ENCODE measurements at regions not wholly inside any gene's neighbourhood (a gene's known extent, or its start where the extent isn't known, plus 50 kb on each side); places are given as distances from the start of the nearest gene placed in this dataset.
"Not testable (repeated sequence)": the region's sequence is repeated elsewhere in the genome, so short reads cannot be mapped to it uniquely, and the experiment has no call there.

DNA sequence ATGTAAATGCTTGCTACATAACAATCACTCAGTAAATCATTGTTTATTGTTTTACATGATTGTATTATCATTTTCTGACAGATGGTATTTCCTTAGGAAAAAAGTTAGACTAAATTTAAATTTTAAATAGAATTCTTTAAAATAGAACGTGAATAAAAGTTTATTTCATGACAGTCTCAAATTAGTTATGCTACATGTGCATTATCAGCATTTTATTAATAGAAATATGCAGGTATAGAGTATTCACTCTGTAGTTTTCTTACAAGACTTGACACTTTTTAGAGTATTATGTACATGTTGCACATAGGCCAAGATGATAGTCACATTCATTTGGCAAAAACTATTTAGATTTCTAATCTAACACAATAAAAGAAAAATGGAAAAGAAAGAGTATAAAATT is 213.3 kb upstream of the SPRY1 start:
- H3K4me3 ChIP-seq (ENCODE audit: low read length in 2 of 2), result no peak overlapping the region
- ChIA-PET POLR2A (ENCODE audit: partially characterized antibody) (no interaction called here), CTCF (ENCODE audit: partially characterized antibody) (no interaction called here)
- H3K36me3 ChIP-seq (ENCODE audit: insufficient read depth, low read length), result no peaks in the 10 kb centered on the region
- no peaks in the 10 kb centered on the region for H3K9me3 ChIP-seq (ENCODE audit: control insufficient read depth in 1 of 2, low read length in 2 of 2)
- H3K27ac ChIP-seq (ENCODE audit: low read depth, low read length), result no peak overlapping the region
- no peak for DNase-seq
- intact Hi-C loops (cut with micrococcal nuclease), result no loop called here
- H3K27me3 Mint-ChIP-seq, result no peaks in the 10 kb centered on the region
- H3K36me3 Mint-ChIP-seq, result peaks cover 2 to 13% of the 10 kb centered on the region in 2 donors
- peaks cover 0 to 2% (median 0%) of the 10 kb centered on the region in 4 donors for H3K4me1 Mint-ChIP-seq
- peaks cover 0 to 2% (median 0%) of the 10 kb centered on the region in 8 donors for H3K9me3 Mint-ChIP-seq
- H3K27me3 ChIP-seq (ENCODE audit: insufficient read depth, low read length), result no peaks in the 10 kb centered on the region
- no peaks in the 10 kb centered on the region for H3K4me1 ChIP-seq (ENCODE audit: insufficient read depth, low read length)
- no peak overlapping the region for H3K4me3 Mint-ChIP-seq
- H3K27ac Mint-ChIP-seq, result no peak overlapping the region

DNA sequence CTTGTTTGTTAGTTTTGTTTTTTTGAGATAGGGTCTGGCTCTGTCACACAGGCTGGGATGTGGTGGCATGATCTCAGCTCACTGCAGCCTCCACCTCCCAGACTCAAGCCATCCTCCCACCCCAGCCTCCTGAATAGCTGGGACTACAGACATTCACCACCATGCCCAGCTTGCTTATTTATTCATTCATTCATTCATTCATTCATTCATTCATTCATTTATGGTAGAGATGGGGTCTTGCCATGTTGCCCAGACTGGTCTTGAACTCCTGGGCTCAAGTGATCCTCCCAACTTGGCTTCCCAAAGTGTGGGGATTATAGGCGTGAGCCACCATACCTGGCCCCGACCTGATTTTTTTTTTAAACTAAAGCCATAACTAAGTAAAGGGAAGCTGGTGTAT is 212.8 kb upstream of the SPRY1 start:
- intact Hi-C loops (cut with micrococcal nuclease); H3K27me3 ChIP-seq (ENCODE audit: insufficient read depth, low read length); H3K9me3 Mint-ChIP-seq; H3K4me3 ChIP-seq (ENCODE audit: low read length in 2 of 2); H3K36me3 ChIP-seq (ENCODE audit: insufficient read depth, low read length); H3K9me3 ChIP-seq (ENCODE audit: control insufficient read depth in 1 of 2, low read length in 2 of 2); POLR2A ChIA-PET (ENCODE audit: partially characterized antibody); H3K4me1 Mint-ChIP-seq; DNase-seq; CTCF ChIA-PET (ENCODE audit: partially characterized antibody); H3K27me3 Mint-ChIP-seq; H3K4me3 Mint-ChIP-seq; H3K4me1 ChIP-seq (ENCODE audit: insufficient read depth, low read length); H3K27ac ChIP-seq (ENCODE audit: low read depth, low read length): not testable (repeated sequence)
- Mint-ChIP-seq H3K36me3 (peaks cover 2 to 13% of the 10 kb centered on the region in 2 donors), H3K27ac (peak overlapping the region in 1 of 7 donors; percentile 29)

GRCh38 chr4:123186731-123187130 is 209.9 kb upstream of the SPRY1 start:
- H3K27ac ChIP-seq (ENCODE audit: low read depth, low read length), result no peak overlapping the region
- Mint-ChIP-seq H3K27me3 (no peaks in the 10 kb centered on the region), H3K4me1 (no peaks in the 10 kb centered on the region), H3K9me3 (peaks cover 0 to 2% (median 0%) of the 10 kb centered on the region in 8 donors), H3K36me3 (peaks cover 2 to 13% of the 10 kb centered on the region in 2 donors), H3K4me3 (no peak overlapping the region), H3K27ac (no peak overlapping the region)
- POLR2A ChIA-PET (ENCODE audit: partially characterized antibody), result no interaction called here
- H3K4me3 ChIP-seq (ENCODE audit: low read length in 2 of 2), result no peak overlapping the region
- no peaks in the 10 kb centered on the region for H3K4me1 ChIP-seq (ENCODE audit: insufficient read depth, low read length)
- intact Hi-C loops (cut with micrococcal nuclease), result no loop called here
- H3K9me3 ChIP-seq (ENCODE audit: control insufficient read depth in 1 of 2, low read length in 2 of 2), result no peaks in the 10 kb centered on the region
- CTCF ChIA-PET (ENCODE audit: partially characterized antibody), result interaction anchor here (0.6 to 1.3 kb wide), 3 partner anchors 11 to 199 kb away, joined by 3 to 5 read pairs (median 4); no protein-coding TSS in a partner anchor
- no peak for DNase-seq
- no peaks in the 10 kb centered on the region for H3K27me3 ChIP-seq (ENCODE audit: insufficient read depth, low read length)
- no peaks in the 10 kb centered on the region for H3K36me3 ChIP-seq (ENCODE audit: insufficient read depth, low read length)

GRCh38 chr4:123190176-123190575 is 206.4 kb upstream of the SPRY1 start:
- intact Hi-C loops (cut with micrococcal nuclease), result no loop called here
- ChIA-PET CTCF (ENCODE audit: partially characterized antibody) (no interaction called here), POLR2A (ENCODE audit: partially characterized antibody) (no interaction called here)
- Mint-ChIP-seq H3K36me3 (peaks cover 0 to 11% of the 10 kb centered on the region in 2 donors), H3K4me1 (no peaks in the 10 kb centered on the region), H3K9me3 (no peaks in the 10 kb centered on the region), H3K27ac (no peak overlapping the region), H3K27me3 (no peaks in the 10 kb centered on the region), H3K4me3 (no peak overlapping the region)
- no peak for DNase-seq
- no peaks in the 10 kb centered on the region for H3K27me3 ChIP-seq (ENCODE audit: insufficient read depth, low read length)
- H3K27ac ChIP-seq (ENCODE audit: low read depth, low read length), result no peak overlapping the region
- H3K9me3 ChIP-seq (ENCODE audit: control insufficient read depth in 1 of 2, low read length in 2 of 2), result no peaks in the 10 kb centered on the region
- H3K36me3 ChIP-seq (ENCODE audit: insufficient read depth, low read length), result no peaks in the 10 kb centered on the region
- no peak overlapping the region for H3K4me3 ChIP-seq (ENCODE audit: low read length in 2 of 2)
- H3K4me1 ChIP-seq (ENCODE audit: insufficient read depth, low read length), result no peaks in the 10 kb centered on the region

GRCh38 chr4:123191728-123192127 is 204.9 kb upstream of the SPRY1 start:
- Mint-ChIP-seq H3K36me3 (peaks cover 2 to 16% of the 10 kb centered on the region in 2 donors), H3K9me3 (no peaks in the 10 kb centered on the region), H3K4me1 (no peaks in the 10 kb centered on the region), H3K27me3 (no peaks in the 10 kb centered on the region), H3K4me3 (no peak overlapping the region), H3K27ac (no peak overlapping the region)
- no peak overlapping the region for H3K27ac ChIP-seq (ENCODE audit: low read depth, low read length)
- H3K36me3 ChIP-seq (ENCODE audit: insufficient read depth, low read length), result no peaks in the 10 kb centered on the region
- ChIA-PET POLR2A (ENCODE audit: partially characterized antibody) (interaction anchor here (0.7 kb wide), 2 partner anchors 10 to 534 kb away, joined by 3 to 4 read pairs; no protein-coding TSS in a partner anchor), CTCF (ENCODE audit: partially characterized antibody) (no interaction called here)
- no peaks in the 10 kb centered on the region for H3K9me3 ChIP-seq (ENCODE audit: control insufficient read depth in 1 of 2, low read length in 2 of 2)
- intact Hi-C loops (cut with micrococcal nuclease), result no loop called here
- no peak for DNase-seq
- no peaks in the 10 kb centered on the region for H3K4me1 ChIP-seq (ENCODE audit: insufficient read depth, low read length)
- H3K27me3 ChIP-seq (ENCODE audit: insufficient read depth, low read length), result no peaks in the 10 kb centered on the region
- H3K4me3 ChIP-seq (ENCODE audit: low read length in 2 of 2), result no peak overlapping the region

GRCh38 chr4:123193802-123194367 is 202.7 kb upstream of the SPRY1 start:
- Histone ChIP-seq H3K27me3 (ENCODE audit: insufficient read depth, low read length) (no peaks in the 10 kb centered on the region), H3K4me1 (ENCODE audit: insufficient read depth, low read length) (no peaks in the 10 kb centered on the region), H3K27ac (ENCODE audit: low read depth, low read length) (no peak overlapping the region), H3K36me3 (ENCODE audit: insufficient read depth, low read length) (no peaks in the 10 kb centered on the region), H3K9me3 (ENCODE audit: control insufficient read depth in 1 of 2, low read length in 2 of 2) (no peaks in the 10 kb centered on the region), H3K4me3 (ENCODE audit: low read length in 2 of 2) (no peak overlapping the region)
- CTCF ChIA-PET (ENCODE audit: partially characterized antibody), result no interaction called here
- POLR2A ChIA-PET (ENCODE audit: partially characterized antibody), result no interaction called here
- Mint-ChIP-seq H3K9me3 (no peaks in the 10 kb centered on the region), H3K27ac (no peak overlapping the region), H3K4me1 (no peaks in the 10 kb centered on the region), H3K27me3 (no peaks in the 10 kb centered on the region), H3K4me3 (no peak overlapping the region), H3K36me3 (peaks cover 2 to 19% of the 10 kb centered on the region in 2 donors)
- no peak for DNase-seq
- intact Hi-C loops (cut with micrococcal nuclease), result no loop called here

GRCh38 chr4:123198706-123199105 is 197.9 kb upstream of the SPRY1 start:
- Mint-ChIP-seq H3K27ac (peak overlapping the region in 2 of 7 donors; percentile 13 to 71), H3K27me3 (no peaks in the 10 kb centered on the region), H3K9me3 (no peaks in the 10 kb centered on the region), H3K4me3 (no peak overlapping the region), H3K4me1 (no peaks in the 10 kb centered on the region), H3K36me3 (peaks cover 8 to 25% of the 10 kb centered on the region in 2 donors)
- no peaks in the 10 kb centered on the region for H3K9me3 ChIP-seq (ENCODE audit: control insufficient read depth in 1 of 2, low read length in 2 of 2)
- H3K36me3 ChIP-seq (ENCODE audit: insufficient read depth, low read length), result no peaks in the 10 kb centered on the region
- DNase-seq, result no peak
- intact Hi-C loops (cut with micrococcal nuclease), result no loop called here
- CTCF ChIA-PET (ENCODE audit: partially characterized antibody), result interaction anchor here (1.2 kb wide), 1 partner anchor 12 kb away, joined by 4 read pairs; no protein-coding TSS in a partner anchor
- H3K27ac ChIP-seq (ENCODE audit: low read depth, low read length), result no peak overlapping the region
- POLR2A ChIA-PET (ENCODE audit: partially characterized antibody), result no interaction called here
- H3K4me1 ChIP-seq (ENCODE audit: insufficient read depth, low read length), result no peaks in the 10 kb centered on the region
- no peak overlapping the region for H3K4me3 ChIP-seq (ENCODE audit: low read length in 2 of 2)
- H3K27me3 ChIP-seq (ENCODE audit: insufficient read depth, low read length), result no peaks in the 10 kb centered on the region

All from CD4-positive, alpha-beta memory T cell (primary cell).